ENCODE measurements at regions not wholly inside any gene's neighbourhood (a gene's known extent, or its start where the extent isn't known, plus 50 kb on each side); places are given as distances from the start of the nearest gene placed in this dataset.

- TF ChIP-seq ZNF133 (tag by site-specific recombination; IDR thresholded peaks at IDR 0.05) (no peak), ZNF221 (tag by site-specific recombination; IDR thresholded peaks at IDR 0.05; ENCODE audit: borderline replicate concordance) (no peak), ZNF837 (tag by site-specific recombination; IDR thresholded peaks at IDR 0.05) (no peak), ZNF169 (tag by site-specific recombination; IDR thresholded peaks at IDR 0.05) (no peak), ZNF707 (tag by site-specific recombination; IDR thresholded peaks at IDR 0.05) (no peak)
- TF ChIP-seq, protein P1, sequence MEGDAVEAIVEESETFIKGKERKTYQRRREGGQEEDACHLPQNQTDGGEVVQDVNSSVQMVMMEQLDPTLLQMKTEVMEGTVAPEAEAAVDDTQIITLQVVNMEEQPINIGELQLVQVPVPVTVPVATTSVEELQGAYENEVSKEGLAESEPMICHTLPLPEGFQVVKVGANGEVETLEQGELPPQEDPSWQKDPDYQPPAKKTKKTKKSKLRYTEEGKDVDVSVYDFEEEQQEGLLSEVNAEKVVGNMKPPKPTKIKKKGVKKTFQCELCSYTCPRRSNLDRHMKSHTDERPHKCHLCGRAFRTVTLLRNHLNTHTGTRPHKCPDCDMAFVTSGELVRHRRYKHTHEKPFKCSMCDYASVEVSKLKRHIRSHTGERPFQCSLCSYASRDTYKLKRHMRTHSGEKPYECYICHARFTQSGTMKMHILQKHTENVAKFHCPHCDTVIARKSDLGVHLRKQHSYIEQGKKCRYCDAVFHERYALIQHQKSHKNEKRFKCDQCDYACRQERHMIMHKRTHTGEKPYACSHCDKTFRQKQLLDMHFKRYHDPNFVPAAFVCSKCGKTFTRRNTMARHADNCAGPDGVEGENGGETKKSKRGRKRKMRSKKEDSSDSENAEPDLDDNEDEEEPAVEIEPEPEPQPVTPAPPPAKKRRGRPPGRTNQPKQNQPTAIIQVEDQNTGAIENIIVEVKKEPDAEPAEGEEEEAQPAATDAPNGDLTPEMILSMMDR (tag by site-specific recombination; IDR thresholded peaks at IDR 0.05) = no peak
- TF ChIP-seq, protein P2, sequence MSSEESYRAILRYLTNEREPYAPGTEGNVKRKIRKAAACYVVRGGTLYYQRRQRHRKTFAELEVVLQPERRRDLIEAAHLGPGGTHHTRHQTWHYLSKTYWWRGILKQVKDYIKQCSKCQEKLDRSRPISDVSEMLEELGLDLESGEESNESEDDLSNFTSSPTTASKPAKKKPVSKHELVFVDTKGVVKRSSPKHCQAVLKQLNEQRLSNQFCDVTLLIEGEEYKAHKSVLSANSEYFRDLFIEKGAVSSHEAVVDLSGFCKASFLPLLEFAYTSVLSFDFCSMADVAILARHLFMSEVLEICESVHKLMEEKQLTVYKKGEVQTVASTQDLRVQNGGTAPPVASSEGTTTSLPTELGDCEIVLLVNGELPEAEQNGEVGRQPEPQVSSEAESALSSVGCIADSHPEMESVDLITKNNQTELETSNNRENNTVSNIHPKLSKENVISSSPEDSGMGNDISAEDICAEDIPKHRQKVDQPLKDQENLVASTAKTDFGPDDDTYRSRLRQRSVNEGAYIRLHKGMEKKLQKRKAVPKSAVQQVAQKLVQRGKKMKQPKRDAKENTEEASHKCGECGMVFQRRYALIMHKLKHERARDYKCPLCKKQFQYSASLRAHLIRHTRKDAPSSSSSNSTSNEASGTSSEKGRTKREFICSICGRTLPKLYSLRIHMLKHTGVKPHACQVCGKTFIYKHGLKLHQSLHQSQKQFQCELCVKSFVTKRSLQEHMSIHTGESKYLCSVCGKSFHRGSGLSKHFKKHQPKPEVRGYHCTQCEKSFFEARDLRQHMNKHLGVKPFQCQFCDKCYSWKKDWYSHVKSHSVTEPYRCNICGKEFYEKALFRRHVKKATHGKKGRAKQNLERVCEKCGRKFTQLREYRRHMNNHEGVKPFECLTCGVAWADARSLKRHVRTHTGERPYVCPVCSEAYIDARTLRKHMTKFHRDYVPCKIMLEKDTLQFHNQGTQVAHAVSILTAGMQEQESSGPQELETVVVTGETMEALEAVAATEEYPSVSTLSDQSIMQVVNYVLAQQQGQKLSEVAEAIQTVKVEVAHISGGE (tag by site-specific recombination; conservative IDR thresholded peaks at IDR 0.05; ENCODE audit: low read depth) = no peak
Measured at GRCh38 chr3:193086681-193087080, 154.3 kb upstream of the PLAAT1 start.
